C4-2B (cell line): ENCODE measurements at regions not wholly inside any gene's neighbourhood (a gene's known extent, or its start where the extent isn't known, plus 50 kb on each side); places are given as distances from the start of the nearest gene placed in this dataset.

Experiments used
- H3K27ac ChIP-seq: fragments of 450-650 bp; 2 replicates; pipeline ENCODE4 v1.5.1; 2017
- ZFX ChIP-seq: fragments of 450-650 bp; IDR thresholded peaks from 2 replicates; pipeline ENCODE4 v1.6.1; 2017
- TF ChIP-seq, protein P1 (sequence below): fragments of 450-650 bp; conservative IDR thresholded peaks from 2 replicates; pipeline ENCODE4 v1.5.1; 2017; ENCODE audit warnings: mild to moderate bottlenecking

DNA sequence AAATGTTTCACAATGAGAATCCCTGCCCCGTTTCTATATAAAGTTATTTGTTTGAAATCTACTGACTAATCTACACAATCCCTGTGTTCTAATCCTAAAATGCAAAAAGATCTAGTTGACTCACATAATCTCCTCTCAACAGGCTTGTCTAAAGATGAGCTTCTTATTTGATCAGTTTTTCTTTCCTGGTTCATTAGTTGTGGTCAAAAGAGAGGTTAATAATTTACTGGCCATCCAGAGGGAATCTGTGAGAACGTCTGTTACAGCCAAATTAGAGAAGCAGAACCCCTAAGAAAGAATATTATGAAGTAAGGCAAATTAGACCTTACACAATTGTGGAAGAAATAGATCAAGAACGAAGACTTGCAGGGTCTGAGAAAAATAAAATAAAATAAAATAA lies 173.7 kb upstream of the ANO3 start:
- no peak overlapping the region for H3K27ac ChIP-seq
- TF ChIP-seq, protein P1, sequence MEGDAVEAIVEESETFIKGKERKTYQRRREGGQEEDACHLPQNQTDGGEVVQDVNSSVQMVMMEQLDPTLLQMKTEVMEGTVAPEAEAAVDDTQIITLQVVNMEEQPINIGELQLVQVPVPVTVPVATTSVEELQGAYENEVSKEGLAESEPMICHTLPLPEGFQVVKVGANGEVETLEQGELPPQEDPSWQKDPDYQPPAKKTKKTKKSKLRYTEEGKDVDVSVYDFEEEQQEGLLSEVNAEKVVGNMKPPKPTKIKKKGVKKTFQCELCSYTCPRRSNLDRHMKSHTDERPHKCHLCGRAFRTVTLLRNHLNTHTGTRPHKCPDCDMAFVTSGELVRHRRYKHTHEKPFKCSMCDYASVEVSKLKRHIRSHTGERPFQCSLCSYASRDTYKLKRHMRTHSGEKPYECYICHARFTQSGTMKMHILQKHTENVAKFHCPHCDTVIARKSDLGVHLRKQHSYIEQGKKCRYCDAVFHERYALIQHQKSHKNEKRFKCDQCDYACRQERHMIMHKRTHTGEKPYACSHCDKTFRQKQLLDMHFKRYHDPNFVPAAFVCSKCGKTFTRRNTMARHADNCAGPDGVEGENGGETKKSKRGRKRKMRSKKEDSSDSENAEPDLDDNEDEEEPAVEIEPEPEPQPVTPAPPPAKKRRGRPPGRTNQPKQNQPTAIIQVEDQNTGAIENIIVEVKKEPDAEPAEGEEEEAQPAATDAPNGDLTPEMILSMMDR = no peak
- TF ChIP-seq ZFX = no peak

DNA sequence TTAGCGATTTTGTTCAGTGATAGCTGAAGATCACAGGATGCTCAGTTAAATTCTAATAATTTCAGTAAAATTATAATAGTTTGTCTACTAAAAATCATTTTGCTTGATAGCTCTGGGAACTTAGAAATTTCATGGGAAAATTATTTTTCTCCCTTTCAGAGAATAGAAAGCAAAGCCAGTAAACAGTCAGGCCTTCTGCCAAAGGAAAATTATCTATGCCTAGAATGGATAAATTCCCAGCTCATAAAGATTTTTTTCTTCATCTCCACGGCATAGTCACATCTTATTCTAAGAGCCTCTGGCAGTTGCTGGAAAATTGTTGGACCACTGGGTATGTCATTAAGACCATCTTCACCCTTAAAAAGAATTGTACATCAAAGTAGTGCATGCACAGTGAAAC lies 169.6 kb upstream of the ANO3 start:
- H3K27ac ChIP-seq = no peak overlapping the region

GRCh38 chr11:26186389-26186788 lies 145.5 kb upstream of the ANO3 start:
- no peak overlapping the region for H3K27ac ChIP-seq
- TF ChIP-seq ZFX = no peak
- TF ChIP-seq, protein P1 = no peak

More for the DNA sequence above, 169.6 kb upstream of the ANO3 start:
- TF ChIP-seq, protein P1 = no peak
- TF ChIP-seq ZFX = no peak

DNA sequence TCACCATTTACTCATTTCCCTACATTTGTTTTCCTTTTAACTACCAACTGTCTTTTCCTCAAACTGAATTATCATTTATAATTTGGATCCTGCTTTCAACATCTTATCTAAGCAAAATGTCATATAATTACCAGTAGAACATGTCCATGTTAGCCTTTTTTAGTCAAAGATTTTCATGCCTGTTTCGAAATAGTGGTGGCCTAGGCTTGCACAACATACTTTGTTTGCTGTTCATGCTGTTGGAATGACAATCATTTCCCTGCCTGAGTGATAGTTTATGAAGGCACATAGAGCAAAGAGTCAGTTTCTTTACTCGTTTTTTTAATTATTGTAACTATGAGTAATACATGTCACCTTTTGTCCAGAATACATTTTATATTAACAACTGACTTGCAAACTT lies 144.3 kb upstream of the ANO3 start:
- TF ChIP-seq ZFX = no peak
- TF ChIP-seq, protein P1 = no peak
- H3K27ac ChIP-seq = no peak overlapping the region

- no peak overlapping the region for H3K27ac ChIP-seq
Observed at GRCh38 chr11:26188554-26188953, 143.4 kb upstream of the ANO3 start.

GRCh38 chr11:26191193-26191592 lies 140.7 kb upstream of the ANO3 start:
- TF ChIP-seq ZFX = no peak
- TF ChIP-seq, protein P1 = no peak
- H3K27ac ChIP-seq = no peak overlapping the region

More at GRCh38 chr11:26188554-26188953, 143.4 kb upstream of the ANO3 start:
- TF ChIP-seq, protein P1 = no peak
- TF ChIP-seq ZFX = no peak

DNA sequence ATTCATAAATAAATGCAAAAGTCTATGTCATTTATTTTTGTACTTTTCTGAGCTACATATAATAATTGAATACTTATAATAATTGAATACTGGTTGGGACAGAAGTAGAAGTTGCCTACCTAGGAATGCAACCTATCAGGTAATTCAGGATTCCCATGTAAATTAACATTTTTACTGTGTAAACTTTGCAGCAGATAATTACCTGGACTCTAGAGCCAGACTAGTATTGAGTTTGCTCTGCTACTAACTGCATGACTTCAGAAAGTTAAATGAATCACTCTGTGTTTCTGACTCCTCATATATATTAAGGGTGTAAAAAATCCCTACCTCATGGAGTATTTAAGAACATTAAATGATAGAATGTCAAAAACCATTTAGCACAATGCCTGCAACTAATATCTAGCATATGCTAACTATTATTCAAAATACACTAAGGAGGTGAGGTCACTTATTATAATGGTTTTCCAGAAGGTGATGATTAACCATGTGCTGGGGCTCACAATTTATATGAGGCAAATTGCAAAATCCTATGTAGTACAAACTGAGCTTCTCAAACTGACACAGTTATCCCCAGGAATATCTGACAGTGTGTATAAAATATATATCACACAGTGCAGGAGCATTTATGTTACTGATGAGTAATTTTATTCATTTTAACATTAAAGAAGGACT lies 138.1 kb upstream of the ANO3 start:
- TF ChIP-seq, protein P1 = no peak
- TF ChIP-seq ZFX = no peak
- H3K27ac ChIP-seq = no peak overlapping the region
